Gastrocnemius medialis (tissue), 4 donors: ENCODE measurements at regions not wholly inside any gene's neighbourhood (a gene's known extent, or its start where the extent isn't known, plus 50 kb on each side); places are given as distances from the start of the nearest gene placed in this dataset.
A peak's percentile ranks its signal among the peaks of the same experiment; 100 is the strongest.

Source experiments
- ATAC-seq, 2 donors: fragments of 150-250 bp; one replicate each; pipeline ENCODE4 v1.9.1; 2016
- DNase-seq, 2 donors: peaks; one replicate each; pipeline ENCODE4 v3.0.0-alpha.2; 2019
- H3K27ac ChIP-seq, 4 donors: fragments of 200-600 bp; sonication (generic); 1 replicate in 1 of 4; 2 replicates in 3 of 4; pipeline ENCODE4 v1.5.1; 2016 to 2018; ENCODE audit warnings: mild to moderate bottlenecking in 2 of 4, moderate library complexity in 1 of 4
- H3K27me3 ChIP-seq, 3 donors: fragments of 200-600 bp; sonication (generic) in 2 of 3; 1 replicate in 1 of 3; 2 replicates in 2 of 3; pipeline versions ENCODE4 v1.5.1 to v1.6.0; 2016 to 2019; ENCODE audit warnings: mild to moderate bottlenecking in 1 of 3, moderate library complexity in 1 of 3
- H3K36me3 ChIP-seq, 2 donors: fragments of 200-600 bp; sonication (generic) in 1 of 2; one replicate each; pipeline ENCODE4 v1.5.1; 2017 to 2018
- H3K4me1 ChIP-seq, 2 donors: fragments of 200-600 bp; sonication (generic) in 1 of 2; one replicate each; pipeline ENCODE4 v1.5.1; 2016 to 2017; ENCODE audit warnings: mild to moderate bottlenecking in 2 of 2
- H3K4me3 ChIP-seq, 4 donors: fragments of 200-600 bp; sonication (generic) in 3 of 4; 1 replicate in 1 of 4; 2 replicates in 3 of 4; pipeline ENCODE4 v1.5.1; 2016 to 2019; ENCODE audit warnings: mild to moderate bottlenecking in 2 of 4
- H3K9me3 ChIP-seq, 3 donors: fragments of 200-600 bp; sonication (generic) in 2 of 3; 1 replicate in 1 of 3; 2 replicates in 2 of 3; pipeline ENCODE4 v1.5.1; 2016 to 2019
- POLR2A ChIP-seq, 2 donors: fragments of 450-650 bp; IDR thresholded peaks; one replicate each; pipeline ENCODE4 v1.6.1; 2017; ENCODE audit warnings: antibody characterized with exemption in 2 of 2, mild to moderate bottlenecking in 2 of 2, moderate library complexity in 2 of 2
- in situ Hi-C, 4 donors: fragments of 200-750 bp; cut with MboI; loops; one replicate each; pipeline versions ENCODE4 v1.15.0 to v1.8.0; 2017; ENCODE audit warnings: low sequenced_read_pairs in 4 of 4
- intact Hi-C: fragments of 100-400 bp; cut with DNase I; formaldehyde crosslinking; loops from one replicate; pipeline ENCODE4 v1.15.1; 2023; ENCODE audit warnings: low total_unique reads
- TF ChIP-seq, protein P1 (sequence below), 5 experiments: fragments of 450-650 bp in 3 of 5; fragments of 200-600 bp in 2 of 5; sonication (generic) in 2 of 5; IDR thresholded peaks in 4 of 5; conservative IDR thresholded peaks in 1 of 5; 1 replicate in 4 of 5; 2 replicates in 1 of 5; pipeline ENCODE4 v1.5.1; 2016 to 2019; ENCODE audit warnings: antibody characterized with exemption in 5 of 5, mild to moderate bottlenecking in 3 of 5, moderate library complexity in 3 of 5

GRCh38 chr12:124656947-124657434 is 89.6 kb upstream of the NCOR2 start:
- H3K4me1 ChIP-seq = peaks cover 20 to 21% of the 10 kb centered on the region in 2 donors
- intact Hi-C loops = no loop called here
- in situ Hi-C loops = no loop called here
- H3K36me3 ChIP-seq = no peaks in the 10 kb centered on the region
- no peaks in the 10 kb centered on the region for H3K27me3 ChIP-seq
- no peaks in the 10 kb centered on the region for H3K9me3 ChIP-seq
- H3K27ac ChIP-seq = no peak overlapping the region
- ATAC-seq = no peak
- no peak for TF ChIP-seq POLR2A (IDR thresholded peaks at IDR 0.05)
- TF ChIP-seq, protein P1, sequence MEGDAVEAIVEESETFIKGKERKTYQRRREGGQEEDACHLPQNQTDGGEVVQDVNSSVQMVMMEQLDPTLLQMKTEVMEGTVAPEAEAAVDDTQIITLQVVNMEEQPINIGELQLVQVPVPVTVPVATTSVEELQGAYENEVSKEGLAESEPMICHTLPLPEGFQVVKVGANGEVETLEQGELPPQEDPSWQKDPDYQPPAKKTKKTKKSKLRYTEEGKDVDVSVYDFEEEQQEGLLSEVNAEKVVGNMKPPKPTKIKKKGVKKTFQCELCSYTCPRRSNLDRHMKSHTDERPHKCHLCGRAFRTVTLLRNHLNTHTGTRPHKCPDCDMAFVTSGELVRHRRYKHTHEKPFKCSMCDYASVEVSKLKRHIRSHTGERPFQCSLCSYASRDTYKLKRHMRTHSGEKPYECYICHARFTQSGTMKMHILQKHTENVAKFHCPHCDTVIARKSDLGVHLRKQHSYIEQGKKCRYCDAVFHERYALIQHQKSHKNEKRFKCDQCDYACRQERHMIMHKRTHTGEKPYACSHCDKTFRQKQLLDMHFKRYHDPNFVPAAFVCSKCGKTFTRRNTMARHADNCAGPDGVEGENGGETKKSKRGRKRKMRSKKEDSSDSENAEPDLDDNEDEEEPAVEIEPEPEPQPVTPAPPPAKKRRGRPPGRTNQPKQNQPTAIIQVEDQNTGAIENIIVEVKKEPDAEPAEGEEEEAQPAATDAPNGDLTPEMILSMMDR (IDR thresholded peaks at IDR 0.05 in 4 of 5, conservative IDR thresholded peaks at IDR 0.05 in 1 of 5) = no peak
- no peak for DNase-seq
- H3K4me3 ChIP-seq = no peak overlapping the region

DNA sequence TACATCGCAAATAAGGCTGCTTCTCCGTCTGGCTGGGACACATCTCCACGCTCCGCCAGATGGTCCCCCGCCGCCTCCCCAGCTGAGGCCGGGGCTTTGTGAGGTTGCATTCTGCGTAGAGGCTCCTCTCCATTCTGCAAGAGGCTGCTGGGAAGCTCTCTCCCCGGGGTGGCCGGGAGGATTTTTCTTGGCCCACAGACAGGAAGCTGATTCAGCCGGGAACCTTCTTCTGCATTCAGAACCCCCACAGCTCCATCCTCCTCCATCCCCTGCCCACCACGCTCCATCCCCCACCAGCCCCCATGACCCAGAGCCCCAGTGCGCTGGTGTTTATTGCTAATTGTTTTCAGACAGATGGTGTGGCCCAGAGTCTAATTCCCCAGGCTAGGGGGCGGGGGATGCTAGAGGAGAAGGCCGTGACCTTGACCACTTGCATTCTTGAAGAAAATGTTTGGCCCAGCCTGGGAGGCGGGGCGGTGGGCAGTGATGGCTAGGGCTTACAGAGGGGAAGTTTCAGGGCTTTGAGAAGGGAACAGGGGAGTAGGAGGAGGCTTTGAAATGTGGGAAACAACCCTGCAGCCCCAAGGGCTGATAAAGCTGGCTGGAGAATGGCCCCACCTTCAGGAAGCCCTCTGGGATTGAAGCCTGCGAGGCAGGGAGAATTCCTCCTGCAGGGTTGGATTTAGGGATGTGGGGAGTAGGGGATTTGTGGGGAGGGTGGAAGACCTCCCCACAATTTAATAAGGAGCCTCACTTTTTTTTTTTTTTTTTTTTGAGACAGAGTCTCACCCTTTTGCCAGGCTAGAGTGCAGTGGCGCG is 88.5 kb upstream of the NCOR2 start:
- DNase-seq (peak; percentile 12 to 46), ATAC-seq (peak; percentile 55 to 56)
- Histone ChIP-seq H3K36me3 (no peaks in the 10 kb centered on the region), H3K27ac (peak overlapping the region; percentile 62 to 72 (median 68)), H3K4me3 (peak overlapping the region; percentile 40 to 62 (median 42)), H3K9me3 (no peaks in the 10 kb centered on the region), H3K27me3 (no peaks in the 10 kb centered on the region), H3K4me1 (peaks cover 24 to 28% of the 10 kb centered on the region in 2 donors)
- TF ChIP-seq, protein P1 (IDR thresholded peaks at IDR 0.05 in 4 of 5, conservative IDR thresholded peaks at IDR 0.05 in 1 of 5) = no peak
- no peak for TF ChIP-seq POLR2A (IDR thresholded peaks at IDR 0.05)
- in situ Hi-C loops (no loop called here), intact Hi-C loops (no loop called here)

DNA sequence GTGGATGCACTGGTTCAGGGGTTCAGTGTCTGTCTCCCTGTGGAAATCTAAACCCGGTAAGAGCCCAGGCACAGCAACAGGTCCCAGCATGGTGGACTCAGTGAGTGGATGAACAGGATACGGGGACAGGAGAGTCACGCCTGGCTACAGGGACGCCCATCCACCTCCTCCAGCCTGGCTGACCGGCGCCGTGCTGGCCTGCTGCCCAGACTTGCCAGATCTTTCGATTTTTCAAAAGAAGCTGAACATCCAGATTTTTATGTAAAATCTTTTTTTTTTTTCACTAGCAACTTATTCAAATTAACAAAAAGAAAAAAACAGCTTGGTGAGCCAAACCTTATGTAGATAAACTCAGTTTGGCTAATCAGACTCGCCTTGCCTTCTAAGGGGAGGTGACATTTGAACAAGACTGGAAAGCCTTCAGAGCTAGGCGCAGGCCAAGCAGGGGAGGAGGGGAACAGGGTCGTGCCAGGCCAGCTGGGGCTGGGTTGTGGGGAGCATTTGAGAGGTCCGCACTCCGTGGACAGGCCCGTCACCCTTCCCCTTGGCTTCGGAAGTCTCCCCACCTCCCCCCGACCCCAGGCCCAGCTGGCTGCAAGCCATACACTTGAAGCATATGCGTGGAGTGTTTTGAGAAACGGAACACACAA is 87.8 kb upstream of the NCOR2 start:
- ATAC-seq = peak; percentile 78 to 82
- H3K4me1 ChIP-seq = peaks cover 24 to 31% of the 10 kb centered on the region in 2 donors
- no peaks in the 10 kb centered on the region for H3K27me3 ChIP-seq
- intact Hi-C loops (no loop called here), in situ Hi-C loops (no loop called here)
- peak overlapping the region; percentile 62 to 72 (median 68) for H3K27ac ChIP-seq
- no peaks in the 10 kb centered on the region for H3K9me3 ChIP-seq
- peak; percentile 21 to 37 for DNase-seq
- H3K4me3 ChIP-seq = peak overlapping the region; percentile 40 to 62 (median 42)
- TF ChIP-seq, protein P1 (IDR thresholded peaks at IDR 0.05 in 4 of 5, conservative IDR thresholded peaks at IDR 0.05 in 1 of 5) = no peak
- no peak for TF ChIP-seq POLR2A (IDR thresholded peaks at IDR 0.05)
- no peaks in the 10 kb centered on the region for H3K36me3 ChIP-seq

- Histone ChIP-seq H3K27ac (peak overlapping the region; percentile 62 to 72 (median 68)), H3K27me3 (no peaks in the 10 kb centered on the region), H3K4me3 (peak overlapping the region; percentile 40 to 62 (median 42)), H3K9me3 (no peaks in the 10 kb centered on the region), H3K36me3 (no peaks in the 10 kb centered on the region), H3K4me1 (peaks cover 24 to 31% of the 10 kb centered on the region in 2 donors)
- ATAC-seq = no peak
- no peak for DNase-seq
- intact Hi-C loops (no loop called here), in situ Hi-C loops (no loop called here)
- TF ChIP-seq, protein P1 (IDR thresholded peaks at IDR 0.05 in 4 of 5, conservative IDR thresholded peaks at IDR 0.05 in 1 of 5) = no peak
- no peak for TF ChIP-seq POLR2A (IDR thresholded peaks at IDR 0.05)
Measured at GRCh38 chr12:124654666-124655047, 87.2 kb upstream of the NCOR2 start.
